Duodenal mucosa (tissue), 2 donors: ENCODE measurements at regions not wholly inside any gene's neighbourhood (a gene's known extent, or its start where the extent isn't known, plus 50 kb on each side); places are given as distances from the start of the nearest gene placed in this dataset.

ENCODE experiments used
- H3K27ac ChIP-seq: one replicate; pipeline ENCODE4 v1.7.0; 2013; ENCODE audit warnings: low read depth, low read length
- H3K27me3 ChIP-seq, 2 donors: one replicate each; pipeline ENCODE4 v1.7.0; 2013; ENCODE audit warnings: low read length in 2 of 2, control low read depth in 1 of 2; ENCODE audit not compliant: insufficient read depth in 2 of 2, control insufficient read depth in 1 of 2
- H3K36me3 ChIP-seq, 2 donors: one replicate each; pipeline ENCODE4 v1.7.0; 2013; ENCODE audit warnings: low read length in 2 of 2, control low read depth in 1 of 2; ENCODE audit not compliant: insufficient read depth in 2 of 2, control insufficient read depth in 1 of 2
- H3K4me1 ChIP-seq, 2 donors: one replicate each; pipeline ENCODE4 v1.7.0; 2013; ENCODE audit warnings: low read length in 2 of 2, control low read depth in 1 of 2; ENCODE audit not compliant: insufficient read depth in 2 of 2, control insufficient read depth in 1 of 2
- H3K4me3 ChIP-seq, 2 donors: one replicate each; pipeline ENCODE4 v1.7.0; 2013; ENCODE audit warnings: low read length in 2 of 2, low read depth in 1 of 2
- H3K9ac ChIP-seq, 2 donors: one replicate each; pipeline ENCODE4 v1.7.0; 2013; ENCODE audit warnings: low read length in 2 of 2, low read depth in 1 of 2
- H3K9me3 ChIP-seq, 2 donors: one replicate each; pipeline ENCODE4 v1.7.0; 2013; ENCODE audit warnings: low read length in 2 of 2, control low read depth in 1 of 2; ENCODE audit not compliant: control insufficient read depth in 1 of 2

DNA sequence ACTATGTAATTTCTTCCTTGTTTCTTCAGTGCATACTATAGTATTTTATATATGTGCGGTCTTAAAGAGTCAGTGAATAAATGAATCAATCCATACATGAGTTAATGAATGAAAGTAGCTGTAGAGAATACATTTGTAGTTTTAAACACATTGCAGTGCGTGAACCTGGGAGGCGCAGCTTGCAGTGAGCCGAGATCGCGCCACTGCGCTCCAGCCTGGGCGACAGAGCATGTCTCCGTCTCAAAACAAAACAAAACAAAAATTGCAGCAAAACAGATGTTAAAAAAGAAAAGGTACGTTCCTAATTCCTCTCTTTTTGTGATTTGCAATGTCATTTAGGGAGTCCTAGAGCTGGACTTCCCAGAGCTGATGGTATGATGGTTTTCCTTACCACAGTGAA is 1144.8 kb upstream of the FANCL start:
- no peak overlapping the region for H3K4me3 ChIP-seq
- no peaks in the 10 kb centered on the region for H3K9me3 ChIP-seq
- no peaks in the 10 kb centered on the region for H3K36me3 ChIP-seq
- no peaks in the 10 kb centered on the region for H3K27me3 ChIP-seq
- H3K9ac ChIP-seq: no peak overlapping the region
- H3K4me1 ChIP-seq: no peaks in the 10 kb centered on the region
- H3K27ac ChIP-seq: no peak overlapping the region

- Histone ChIP-seq H3K27ac (no peak overlapping the region), H3K27me3 (no peaks in the 10 kb centered on the region), H3K9ac (no peak overlapping the region), H3K4me1 (no peaks in the 10 kb centered on the region), H3K36me3 (no peaks in the 10 kb centered on the region), H3K9me3 (peaks cover 0 to 3% of the 10 kb centered on the region in 2 donors), H3K4me3 (no peak overlapping the region)
Measured at GRCh38 chr2:59383473-59383872, 1142.3 kb upstream of the FANCL start.

GRCh38 chr2:59378127-59378526 is 1137.0 kb upstream of the FANCL start:
- H3K9me3 ChIP-seq: peaks cover 0 to 7% of the 10 kb centered on the region in 2 donors
- no peak overlapping the region for H3K9ac ChIP-seq

GRCh38 chr2:59366288-59366687 is 1125.2 kb upstream of the FANCL start:
- Histone ChIP-seq H3K4me1 (no peaks in the 10 kb centered on the region), H3K9me3 (no peaks in the 10 kb centered on the region), H3K27ac (no peak overlapping the region), H3K27me3 (no peaks in the 10 kb centered on the region), H3K36me3 (no peaks in the 10 kb centered on the region), H3K4me3 (no peak overlapping the region), H3K9ac (no peak overlapping the region)

More at GRCh38 chr2:59378127-59378526, 1137.0 kb upstream of the FANCL start:
- Histone ChIP-seq H3K4me3 (no peak overlapping the region), H3K4me1 (no peaks in the 10 kb centered on the region), H3K27ac (no peak overlapping the region), H3K36me3 (no peaks in the 10 kb centered on the region), H3K27me3 (no peaks in the 10 kb centered on the region)

DNA sequence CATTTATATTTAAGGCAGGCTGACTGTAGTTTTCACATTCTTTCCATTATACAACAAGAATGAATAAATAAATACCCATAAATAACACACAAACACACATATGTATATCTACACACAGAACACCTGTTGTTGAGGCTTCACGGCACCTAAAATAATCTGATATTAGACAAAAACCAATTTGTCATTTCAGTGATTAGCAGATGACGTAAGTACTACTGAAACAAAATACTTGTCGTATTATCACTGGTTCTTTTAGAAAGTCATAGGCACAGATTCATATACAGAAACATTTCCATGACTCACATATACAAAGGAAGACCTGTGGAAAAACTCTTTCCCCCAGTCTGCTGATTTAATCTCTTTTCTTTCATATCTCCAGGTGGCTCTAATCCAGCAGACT is 1113.4 kb upstream of the FANCL start:
- Histone ChIP-seq H3K9me3 (no peaks in the 10 kb centered on the region), H3K4me3 (no peak overlapping the region), H3K27ac (no peak overlapping the region), H3K36me3 (no peaks in the 10 kb centered on the region), H3K27me3 (no peaks in the 10 kb centered on the region), H3K4me1 (no peaks in the 10 kb centered on the region), H3K9ac (no peak overlapping the region)

DNA sequence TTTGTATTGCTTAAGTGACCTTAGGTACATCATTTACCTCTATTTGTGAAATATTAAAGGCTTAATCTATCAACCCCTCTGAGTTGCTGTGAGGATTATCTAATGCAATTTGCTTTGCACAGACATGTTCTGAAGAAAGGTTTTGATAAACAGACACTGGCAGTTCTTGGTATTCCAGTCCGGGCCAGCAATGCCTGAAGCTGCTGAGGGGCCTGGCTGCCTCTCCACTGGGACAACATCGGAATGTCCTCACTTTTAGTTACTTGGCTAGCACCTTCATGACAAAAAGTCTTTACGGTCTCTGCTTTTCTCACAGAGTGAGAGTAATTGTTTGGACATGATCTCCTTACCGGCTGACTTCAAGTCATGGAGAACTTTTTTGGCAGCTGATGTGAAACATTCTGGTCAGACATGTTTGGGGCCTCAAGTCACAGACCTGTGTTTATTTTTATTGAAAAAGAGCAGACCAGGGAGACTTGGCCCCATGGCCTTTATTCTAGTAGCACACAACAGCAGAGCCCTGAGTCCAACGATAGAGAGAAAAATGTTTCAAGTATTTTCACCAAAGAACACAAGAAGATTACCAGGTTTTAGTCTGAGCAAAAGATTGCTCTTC is 1112.3 kb upstream of the FANCL start:
- no peaks in the 10 kb centered on the region for H3K27me3 ChIP-seq
- no peaks in the 10 kb centered on the region for H3K4me1 ChIP-seq
- no peak overlapping the region for H3K4me3 ChIP-seq
- no peak overlapping the region for H3K27ac ChIP-seq
- no peak overlapping the region for H3K9ac ChIP-seq
- no peaks in the 10 kb centered on the region for H3K9me3 ChIP-seq
- no peaks in the 10 kb centered on the region for H3K36me3 ChIP-seq

DNA sequence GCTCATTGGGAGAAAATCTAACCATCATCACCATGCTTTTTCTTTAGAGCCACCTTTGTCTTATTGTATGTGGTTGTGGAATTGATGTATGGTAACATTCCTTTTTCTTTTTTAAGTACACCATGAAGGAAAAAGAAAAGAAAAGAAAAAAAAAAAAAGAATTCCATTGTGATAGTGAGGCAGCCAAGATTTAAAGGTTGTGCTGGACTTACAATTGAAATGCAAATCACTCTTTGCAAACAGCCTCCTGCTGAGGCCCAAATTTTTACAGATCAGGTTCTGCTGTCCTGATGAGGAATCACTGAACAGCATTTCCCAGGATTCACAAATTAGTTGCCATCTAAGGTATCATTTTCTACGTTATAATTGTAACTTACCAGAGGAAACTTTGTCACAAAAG is 1101.0 kb upstream of the FANCL start:
- H3K9ac ChIP-seq: no peak overlapping the region
- H3K27me3 ChIP-seq: no peaks in the 10 kb centered on the region
- no peaks in the 10 kb centered on the region for H3K9me3 ChIP-seq
- no peak overlapping the region for H3K4me3 ChIP-seq
- H3K36me3 ChIP-seq: no peaks in the 10 kb centered on the region
- no peak overlapping the region for H3K27ac ChIP-seq
- H3K4me1 ChIP-seq: no peaks in the 10 kb centered on the region

- Histone ChIP-seq H3K4me3 (no peak overlapping the region), H3K4me1 (no peaks in the 10 kb centered on the region), H3K27me3 (no peaks in the 10 kb centered on the region), H3K27ac (no peak overlapping the region), H3K36me3 (no peaks in the 10 kb centered on the region), H3K9me3 (no peaks in the 10 kb centered on the region), H3K9ac (no peak overlapping the region)
Measured at GRCh38 chr2:59339837-59340207, 1098.7 kb upstream of the FANCL start.

- Histone ChIP-seq H3K36me3 (no peaks in the 10 kb centered on the region), H3K4me3 (no peak overlapping the region), H3K27ac (no peak overlapping the region), H3K27me3 (no peaks in the 10 kb centered on the region), H3K4me1 (no peaks in the 10 kb centered on the region), H3K9me3 (no peaks in the 10 kb centered on the region), H3K9ac (no peak overlapping the region)
Measured at GRCh38 chr2:59339121-59339836, 1098.2 kb upstream of the FANCL start.

DNA sequence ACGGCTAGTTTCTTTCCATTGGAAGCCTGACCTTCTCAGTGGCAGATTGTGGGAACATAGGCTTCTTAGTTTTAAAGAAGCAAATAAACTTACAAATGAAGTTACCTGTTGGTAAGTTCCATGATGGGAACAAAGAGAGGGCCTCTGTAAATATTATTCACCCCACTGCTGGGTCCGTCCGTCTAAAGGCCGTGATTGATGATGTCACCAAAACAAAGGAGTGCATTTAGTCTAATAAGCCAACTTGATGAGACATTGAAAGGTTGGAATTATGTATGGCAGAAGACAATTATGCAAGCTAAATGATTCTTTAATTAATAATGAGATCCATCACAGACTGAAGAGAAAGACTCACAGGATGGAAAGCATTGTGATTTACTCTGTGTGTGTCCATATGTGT is 1091.9 kb upstream of the FANCL start:
- Histone ChIP-seq H3K9ac (no peak overlapping the region), H3K36me3 (no peaks in the 10 kb centered on the region), H3K27ac (no peak overlapping the region), H3K27me3 (no peaks in the 10 kb centered on the region), H3K9me3 (no peaks in the 10 kb centered on the region), H3K4me1 (no peaks in the 10 kb centered on the region), H3K4me3 (no peak overlapping the region)
